ENCODE measurements at regions not wholly inside any gene's neighbourhood (a gene's known extent, or its start where the extent isn't known, plus 50 kb on each side); places are given as distances from the start of the nearest gene placed in this dataset.
A peak's percentile ranks its signal among the peaks of the same experiment; 100 is the strongest.

GRCh38 chr2:196538646-196539045 is 100.9 kb upstream of the CCDC150 start:
- no peak for DNase-seq

GRCh38 chr2:196544906-196545433 is 94.5 kb upstream of the CCDC150 start:
- DNase-seq, result no peak

GRCh38 chr2:196546151-196546919 is 93.2 kb upstream of the CCDC150 start:
- no peak for DNase-seq

- DNase-seq, result no peak
Observed at GRCh38 chr2:196549052-196549451, 90.5 kb upstream of the CCDC150 start.

GRCh38 chr2:196551014-196551413 is 88.5 kb upstream of the CCDC150 start:
- no peak for DNase-seq

- no peak for DNase-seq
Observed at GRCh38 chr2:196555161-196555560, 84.4 kb upstream of the CCDC150 start.

GRCh38 chr2:196555726-196556125 is 83.8 kb upstream of the CCDC150 start:
- DNase-seq, result no peak

GRCh38 chr2:196558497-196558896 is 81.0 kb upstream of the CCDC150 start:
- DNase-seq, result no peak

- no peak for DNase-seq
Observed at GRCh38 chr2:196563876-196564275, 75.6 kb upstream of the CCDC150 start.

GRCh38 chr2:196565106-196565765 is 74.3 kb upstream of the CCDC150 start:
- DNase-seq, result no peak

GRCh38 chr2:196565982-196566381 is 73.5 kb upstream of the CCDC150 start:
- DNase-seq, result no peak

- DNase-seq, result no peak
Observed at GRCh38 chr2:196566961-196567666, 72.4 kb upstream of the CCDC150 start.

GRCh38 chr2:196568506-196568905 is 71.0 kb upstream of the CCDC150 start:
- no peak for DNase-seq

GRCh38 chr2:196584903-196585302 is 54.6 kb upstream of the CCDC150 start:
- DNase-seq, result no peak

- DNase-seq, result peak; percentile 51
Observed at GRCh38 chr2:196586511-196586991, 53.0 kb upstream of the CCDC150 start.

GRCh38 chr2:196587056-196587455 is 52.5 kb upstream of the CCDC150 start:
- DNase-seq, result no peak

GRCh38 chr2:196587739-196588138 is 51.8 kb upstream of the CCDC150 start:
- no peak for DNase-seq

- no peak for DNase-seq
Observed at GRCh38 chr2:196589419-196589818, 50.1 kb upstream of the CCDC150 start.

Data from NCI-H226 (cell line).